ENCODE measurements at regions not wholly inside any gene's neighbourhood (a gene's known extent, or its start where the extent isn't known, plus 50 kb on each side); places are given as distances from the start of the nearest gene placed in this dataset.
A peak's percentile ranks its signal among the peaks of the same experiment; 100 is the strongest.

DNA sequence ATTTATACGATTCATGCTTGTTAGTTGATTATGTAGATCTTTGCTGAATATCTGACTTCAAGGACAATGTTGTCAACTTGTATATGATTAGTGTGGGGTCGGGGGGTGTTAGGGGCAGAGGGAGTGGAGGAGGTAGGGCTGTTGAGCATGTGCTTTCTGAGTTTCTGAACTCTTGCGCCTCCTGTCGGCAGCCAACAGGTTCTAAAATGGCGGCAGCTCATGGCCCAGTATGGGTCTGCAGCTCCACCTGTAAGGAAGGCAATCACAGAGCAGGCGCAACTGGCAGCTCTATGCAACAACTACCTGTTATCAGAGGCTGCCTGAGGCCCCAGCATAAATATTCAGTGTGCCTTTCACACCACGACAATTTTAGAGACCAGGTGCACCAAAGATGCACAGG, 205.8 kb upstream of the PLXNA2 start:
- DNase-seq: no peak
- Histone ChIP-seq H3K36me3 (ENCODE audit: control insufficient read depth, insufficient read depth, low read length) (no peaks in the 10 kb centered on the region), H3K56ac (ENCODE audit: low read length) (peak overlapping the region; percentile 29), H3K4ac (ENCODE audit: low read depth, low read length) (no peak overlapping the region), H3K4me2 (ENCODE audit: low read length) (no peak overlapping the region), H3K4me3 (ENCODE audit: low read length) (no peak overlapping the region), H3K79me1 (ENCODE audit: low read length) (no peaks in the 10 kb centered on the region), H2AK5ac (ENCODE audit: low read length) (no peak overlapping the region), H3K27me3 (ENCODE audit: insufficient read depth, low read length, poor library complexity) (no peaks in the 10 kb centered on the region), H3K9ac (ENCODE audit: low read length) (no peak overlapping the region), H3K79me2 (ENCODE audit: control insufficient read depth, insufficient read depth, low read length) (no peaks in the 10 kb centered on the region), H3K23ac (ENCODE audit: low read length) (no peak overlapping the region), H4K5ac (ENCODE audit: low read length) (no peak overlapping the region), H3K27ac (ENCODE audit: low read depth, low read length) (no peak overlapping the region), H2BK15ac (replicated peaks; ENCODE audit: low read depth) (no peak overlapping the region), H3K4me1 (ENCODE audit: control insufficient read depth, low read depth, low read length) (peaks cover 9% of the 10 kb centered on the region), H4K8ac (ENCODE audit: low read depth, low read length) (no peak overlapping the region), H2BK5ac (ENCODE audit: low read length) (no peak overlapping the region), H3K18ac (ENCODE audit: low read length) (no peak overlapping the region), H2BK120ac (ENCODE audit: low read depth, low read length) (no peak overlapping the region)
- WGBS (ENCODE audit: extremely low coverage, insufficient coverage, low lambda C conversion rate): no CpG with 5 or more reads among the region's 7 CpGs

DNA sequence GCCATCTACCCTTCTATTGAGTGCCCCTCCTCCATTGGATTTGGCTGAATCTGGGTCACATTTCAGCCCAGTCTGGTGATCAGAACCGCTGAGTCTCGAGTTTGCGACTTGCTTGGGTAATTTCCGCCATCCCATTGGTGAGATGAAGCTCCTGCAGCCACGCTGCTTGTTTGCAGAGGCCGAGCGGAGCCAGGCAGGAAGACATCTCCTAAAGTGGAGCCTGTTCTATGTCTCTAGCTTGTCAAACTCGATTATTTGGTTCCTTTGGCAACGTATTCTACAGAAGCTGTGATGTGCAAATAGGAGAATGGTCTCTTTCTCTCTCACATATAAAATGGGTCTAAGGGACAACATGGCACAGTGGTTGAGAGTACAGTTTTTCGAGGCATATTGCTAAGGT, 206.8 kb upstream of the PLXNA2 start:
- no peaks in the 10 kb centered on the region for H3K79me1 ChIP-seq (ENCODE audit: low read length)
- peaks cover 9% of the 10 kb centered on the region for H3K4me1 ChIP-seq (ENCODE audit: control insufficient read depth, low read depth, low read length)
- H3K4me3 ChIP-seq (ENCODE audit: low read length): no peak overlapping the region
- no peak overlapping the region for H4K5ac ChIP-seq (ENCODE audit: low read length)
- no peak overlapping the region for H2BK5ac ChIP-seq (ENCODE audit: low read length)
- H3K23ac ChIP-seq (ENCODE audit: low read length): no peak overlapping the region
- H3K18ac ChIP-seq (ENCODE audit: low read length): no peak overlapping the region
- DNase-seq: no peak
- H3K79me2 ChIP-seq (ENCODE audit: control insufficient read depth, insufficient read depth, low read length): no peaks in the 10 kb centered on the region
- no peak overlapping the region for H3K4ac ChIP-seq (ENCODE audit: low read depth, low read length)
- H4K8ac ChIP-seq (ENCODE audit: low read depth, low read length): no peak overlapping the region
- H3K56ac ChIP-seq (ENCODE audit: low read length): no peak overlapping the region
- H2AK5ac ChIP-seq (ENCODE audit: low read length): no peak overlapping the region
- H3K27me3 ChIP-seq (ENCODE audit: insufficient read depth, low read length, poor library complexity): no peaks in the 10 kb centered on the region
- H2BK120ac ChIP-seq (ENCODE audit: low read depth, low read length): no peak overlapping the region
- no CpG with 5 or more reads among the region's 10 CpGs for WGBS (ENCODE audit: extremely low coverage, insufficient coverage, low lambda C conversion rate)
- H3K36me3 ChIP-seq (ENCODE audit: control insufficient read depth, insufficient read depth, low read length): no peaks in the 10 kb centered on the region
- H3K9ac ChIP-seq (ENCODE audit: low read length): no peak overlapping the region
- no peak overlapping the region for H2BK15ac ChIP-seq (replicated peaks; ENCODE audit: low read depth)
- H3K4me2 ChIP-seq (ENCODE audit: low read length): no peak overlapping the region
- no peak overlapping the region for H3K27ac ChIP-seq (ENCODE audit: low read depth, low read length)

GRCh38 chr1:208455821-208456220, 211.6 kb upstream of the PLXNA2 start:
- Histone ChIP-seq H3K79me2 (ENCODE audit: control insufficient read depth, insufficient read depth, low read length) (no peaks in the 10 kb centered on the region), H2AK5ac (ENCODE audit: low read length) (no peak overlapping the region), H3K79me1 (ENCODE audit: low read length) (no peaks in the 10 kb centered on the region), H4K8ac (ENCODE audit: low read depth, low read length) (no peak overlapping the region), H3K4me2 (ENCODE audit: low read length) (no peak overlapping the region), H2BK5ac (ENCODE audit: low read length) (no peak overlapping the region), H3K4ac (ENCODE audit: low read depth, low read length) (no peak overlapping the region), H3K18ac (ENCODE audit: low read length) (no peak overlapping the region), H3K4me3 (ENCODE audit: low read length) (no peak overlapping the region), H2BK120ac (ENCODE audit: low read depth, low read length) (no peak overlapping the region), H3K9ac (ENCODE audit: low read length) (no peak overlapping the region), H4K5ac (ENCODE audit: low read length) (no peak overlapping the region), H3K27ac (ENCODE audit: low read depth, low read length) (no peak overlapping the region), H3K36me3 (ENCODE audit: control insufficient read depth, insufficient read depth, low read length) (no peaks in the 10 kb centered on the region), H3K56ac (ENCODE audit: low read length) (no peak overlapping the region), H3K4me1 (ENCODE audit: control insufficient read depth, low read depth, low read length) (no peaks in the 10 kb centered on the region), H3K27me3 (ENCODE audit: insufficient read depth, low read length, poor library complexity) (no peaks in the 10 kb centered on the region), H2BK15ac (replicated peaks; ENCODE audit: low read depth) (no peak overlapping the region), H3K23ac (ENCODE audit: low read length) (no peak overlapping the region)
- no CpG with 5 or more reads among the region's 3 CpGs for WGBS (ENCODE audit: extremely low coverage, insufficient coverage, low lambda C conversion rate)
- no peak for DNase-seq

DNA sequence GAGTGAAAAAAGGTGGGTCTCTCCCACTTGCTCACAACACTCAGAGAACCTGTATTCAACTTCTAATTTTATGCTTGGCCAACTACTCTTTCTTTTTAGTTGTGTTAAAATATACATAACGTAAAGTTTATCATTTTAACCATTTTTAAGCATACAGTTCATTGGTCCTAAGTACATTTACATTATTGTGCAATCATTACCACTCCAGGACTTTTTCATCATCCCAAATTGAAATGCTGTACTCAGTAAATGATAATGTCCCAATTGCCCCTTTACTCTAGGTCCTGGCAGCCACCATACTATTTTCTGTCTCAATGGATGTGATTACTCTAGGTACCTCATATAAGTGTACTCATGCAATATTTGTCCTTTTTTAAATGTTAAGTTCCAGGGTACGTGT, 212.3 kb upstream of the PLXNA2 start:
- Histone ChIP-seq H2BK120ac (ENCODE audit: low read depth, low read length) (no peak overlapping the region), H3K36me3 (ENCODE audit: control insufficient read depth, insufficient read depth, low read length) (no peaks in the 10 kb centered on the region), H3K79me1 (ENCODE audit: low read length) (no peaks in the 10 kb centered on the region), H3K4ac (ENCODE audit: low read depth, low read length) (no peak overlapping the region), H2BK5ac (ENCODE audit: low read length) (no peak overlapping the region), H3K27ac (ENCODE audit: low read depth, low read length) (no peak overlapping the region), H3K4me2 (ENCODE audit: low read length) (no peak overlapping the region), H3K4me1 (ENCODE audit: control insufficient read depth, low read depth, low read length) (no peaks in the 10 kb centered on the region), H2AK5ac (ENCODE audit: low read length) (no peak overlapping the region), H3K79me2 (ENCODE audit: control insufficient read depth, insufficient read depth, low read length) (no peaks in the 10 kb centered on the region), H3K23ac (ENCODE audit: low read length) (no peak overlapping the region), H4K5ac (ENCODE audit: low read length) (no peak overlapping the region), H3K4me3 (ENCODE audit: low read length) (no peak overlapping the region), H3K56ac (ENCODE audit: low read length) (no peak overlapping the region), H3K27me3 (ENCODE audit: insufficient read depth, low read length, poor library complexity) (no peaks in the 10 kb centered on the region), H3K18ac (ENCODE audit: low read length) (no peak overlapping the region), H4K8ac (ENCODE audit: low read depth, low read length) (no peak overlapping the region), H2BK15ac (replicated peaks; ENCODE audit: low read depth) (no peak overlapping the region), H3K9ac (ENCODE audit: low read length) (no peak overlapping the region)
- no peak for DNase-seq
- WGBS (ENCODE audit: extremely low coverage, insufficient coverage, low lambda C conversion rate): no CpG with 5 or more reads among the region's 2 CpGs

DNA sequence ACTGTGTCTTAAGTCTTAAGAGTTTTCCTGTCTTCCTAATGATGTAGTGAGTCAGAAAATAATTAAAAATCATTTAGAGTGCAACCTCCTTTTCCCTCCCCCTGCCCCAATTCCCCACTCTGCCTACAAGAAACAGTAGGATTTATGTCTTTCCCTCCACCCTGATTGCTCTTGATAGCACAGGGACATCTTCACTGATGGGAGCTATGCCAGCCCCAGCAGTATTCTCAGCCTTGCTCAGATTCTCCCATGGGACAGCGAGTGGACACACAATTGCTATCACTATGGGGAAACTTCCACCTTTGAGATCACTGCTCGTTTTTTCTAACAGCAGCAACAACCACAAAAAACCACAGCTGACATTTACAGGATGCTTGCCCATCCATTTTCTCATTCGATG, 216.6 kb upstream of the PLXNA2 start:
- no peak overlapping the region for H2BK120ac ChIP-seq (ENCODE audit: low read depth, low read length)
- no peak for DNase-seq
- no CpG with 5 or more reads among the region's 3 CpGs for WGBS (ENCODE audit: extremely low coverage, insufficient coverage, low lambda C conversion rate)
- no peak overlapping the region for H3K9ac ChIP-seq (ENCODE audit: low read length)
- H3K4me2 ChIP-seq (ENCODE audit: low read length): no peak overlapping the region
- no peak overlapping the region for H3K4me3 ChIP-seq (ENCODE audit: low read length)
- H3K18ac ChIP-seq (ENCODE audit: low read length): no peak overlapping the region
- H4K8ac ChIP-seq (ENCODE audit: low read depth, low read length): no peak overlapping the region
- no peaks in the 10 kb centered on the region for H3K79me2 ChIP-seq (ENCODE audit: control insufficient read depth, insufficient read depth, low read length)
- H3K27me3 ChIP-seq (ENCODE audit: insufficient read depth, low read length, poor library complexity): no peaks in the 10 kb centered on the region
- H2BK5ac ChIP-seq (ENCODE audit: low read length): no peak overlapping the region
- H3K27ac ChIP-seq (ENCODE audit: low read depth, low read length): no peak overlapping the region
- H3K4me1 ChIP-seq (ENCODE audit: control insufficient read depth, low read depth, low read length): no peaks in the 10 kb centered on the region
- no peak overlapping the region for H2AK5ac ChIP-seq (ENCODE audit: low read length)
- H2BK15ac ChIP-seq (replicated peaks; ENCODE audit: low read depth): no peak overlapping the region
- H4K5ac ChIP-seq (ENCODE audit: low read length): no peak overlapping the region
- no peak overlapping the region for H3K56ac ChIP-seq (ENCODE audit: low read length)
- no peaks in the 10 kb centered on the region for H3K79me1 ChIP-seq (ENCODE audit: low read length)
- no peak overlapping the region for H3K4ac ChIP-seq (ENCODE audit: low read depth, low read length)
- no peak overlapping the region for H3K23ac ChIP-seq (ENCODE audit: low read length)
- H3K36me3 ChIP-seq (ENCODE audit: control insufficient read depth, insufficient read depth, low read length): no peaks in the 10 kb centered on the region

DNA sequence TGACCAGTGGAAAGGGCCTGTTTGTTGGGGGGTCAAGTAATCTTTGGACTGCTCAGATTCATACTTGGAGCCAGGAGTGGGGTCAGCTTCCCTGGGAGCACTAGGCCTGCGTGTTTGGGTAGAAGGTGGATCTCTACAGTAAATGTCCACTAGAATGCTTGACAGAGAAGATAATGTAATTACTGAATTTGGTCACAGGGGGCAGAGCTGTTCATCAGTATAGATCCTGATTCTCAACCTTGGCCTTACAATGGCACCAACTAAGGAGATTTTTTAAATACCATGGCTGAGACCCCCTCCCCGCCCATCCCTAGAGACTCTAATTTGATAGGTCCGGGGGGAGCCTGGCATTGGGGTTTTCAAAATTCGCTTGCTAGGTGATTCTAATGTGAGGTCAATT, 217.5 kb upstream of the PLXNA2 start:
- no peaks in the 10 kb centered on the region for H3K79me1 ChIP-seq (ENCODE audit: low read length)
- no peak overlapping the region for H3K9ac ChIP-seq (ENCODE audit: low read length)
- no peak overlapping the region for H2BK15ac ChIP-seq (replicated peaks; ENCODE audit: low read depth)
- no peak overlapping the region for H4K5ac ChIP-seq (ENCODE audit: low read length)
- no peak overlapping the region for H3K4ac ChIP-seq (ENCODE audit: low read depth, low read length)
- no peak overlapping the region for H2AK5ac ChIP-seq (ENCODE audit: low read length)
- no peak overlapping the region for H2BK5ac ChIP-seq (ENCODE audit: low read length)
- H3K27me3 ChIP-seq (ENCODE audit: insufficient read depth, low read length, poor library complexity): no peaks in the 10 kb centered on the region
- peak; percentile 55 for DNase-seq
- H3K23ac ChIP-seq (ENCODE audit: low read length): no peak overlapping the region
- H3K56ac ChIP-seq (ENCODE audit: low read length): no peak overlapping the region
- H3K4me3 ChIP-seq (ENCODE audit: low read length): no peak overlapping the region
- no peak overlapping the region for H3K18ac ChIP-seq (ENCODE audit: low read length)
- WGBS (ENCODE audit: extremely low coverage, insufficient coverage, low lambda C conversion rate): no CpG with 5 or more reads among the region's 4 CpGs
- H3K79me2 ChIP-seq (ENCODE audit: control insufficient read depth, insufficient read depth, low read length): no peaks in the 10 kb centered on the region
- H3K27ac ChIP-seq (ENCODE audit: low read depth, low read length): no peak overlapping the region
- no peaks in the 10 kb centered on the region for H3K36me3 ChIP-seq (ENCODE audit: control insufficient read depth, insufficient read depth, low read length)
- H3K4me2 ChIP-seq (ENCODE audit: low read length): no peak overlapping the region
- no peak overlapping the region for H4K8ac ChIP-seq (ENCODE audit: low read depth, low read length)
- H2BK120ac ChIP-seq (ENCODE audit: low read depth, low read length): no peak overlapping the region
- H3K4me1 ChIP-seq (ENCODE audit: control insufficient read depth, low read depth, low read length): no peaks in the 10 kb centered on the region
